ENCODE measurements at regions not wholly inside any gene's neighbourhood (a gene's known extent, or its start where the extent isn't known, plus 50 kb on each side); places are given as distances from the start of the nearest gene placed in this dataset.
"Not testable (repeated sequence)": the region's sequence is repeated elsewhere in the genome, so short reads cannot be mapped to it uniquely, and the experiment has no call there.

GRCh38 chr18:30698571-30698970, 344.0 kb downstream of the DSC3 start:
- DNase-seq = no peak

- no peak for DNase-seq
Measured at GRCh38 chr18:30696201-30696600, 346.3 kb downstream of the DSC3 start.

GRCh38 chr18:30694773-30695172, 347.8 kb downstream of the DSC3 start:
- DNase-seq = no peak

- no peak for DNase-seq
Measured at GRCh38 chr18:30689216-30689615, 353.3 kb downstream of the DSC3 start.

DNA sequence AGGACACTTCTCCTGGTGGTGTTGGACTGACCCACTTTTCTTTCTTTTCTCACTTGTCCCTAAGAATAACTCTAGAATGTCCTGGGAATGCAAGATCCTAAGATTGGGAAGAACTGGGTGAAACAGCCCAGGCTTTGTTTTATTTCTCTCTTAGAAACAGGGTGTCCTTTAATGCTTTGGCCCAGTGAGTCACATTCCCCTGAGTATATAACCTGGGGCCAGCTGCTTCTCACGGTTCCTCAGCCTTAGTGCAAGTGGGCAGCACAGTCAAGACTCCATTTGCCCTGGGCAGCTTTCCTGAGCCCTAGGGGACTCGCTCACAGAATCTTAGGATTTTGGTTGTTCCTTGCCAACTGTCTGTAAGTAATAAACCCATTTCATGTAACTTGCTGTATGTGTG, 355.0 kb downstream of the DSC3 start:
- no peak for DNase-seq

GRCh38 chr18:30684825-30685481, 357.6 kb downstream of the DSC3 start:
- DNase-seq = no peak

GRCh38 chr18:30683836-30684235, 358.7 kb downstream of the DSC3 start:
- no peak for DNase-seq

DNA sequence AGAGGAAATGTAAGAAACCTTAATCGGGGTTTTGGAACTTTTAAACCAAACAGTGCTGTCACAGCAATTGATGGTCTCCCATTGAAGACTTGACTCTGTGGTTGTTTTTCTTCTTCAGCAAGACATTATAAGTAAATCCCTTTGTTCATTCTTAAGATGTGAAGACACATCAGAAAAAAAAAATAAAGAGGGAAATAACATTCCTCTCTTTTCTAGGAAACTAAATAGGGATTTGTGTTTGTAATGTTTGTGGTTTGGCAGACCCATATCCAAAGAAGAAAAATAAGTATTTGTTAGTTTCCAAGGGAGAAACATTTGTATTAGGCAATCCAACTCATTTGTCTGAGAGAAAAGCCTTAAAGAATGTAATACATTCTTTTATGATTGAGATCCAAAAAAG, 359.9 kb downstream of the DSC3 start:
- no peak for DNase-seq

DNA sequence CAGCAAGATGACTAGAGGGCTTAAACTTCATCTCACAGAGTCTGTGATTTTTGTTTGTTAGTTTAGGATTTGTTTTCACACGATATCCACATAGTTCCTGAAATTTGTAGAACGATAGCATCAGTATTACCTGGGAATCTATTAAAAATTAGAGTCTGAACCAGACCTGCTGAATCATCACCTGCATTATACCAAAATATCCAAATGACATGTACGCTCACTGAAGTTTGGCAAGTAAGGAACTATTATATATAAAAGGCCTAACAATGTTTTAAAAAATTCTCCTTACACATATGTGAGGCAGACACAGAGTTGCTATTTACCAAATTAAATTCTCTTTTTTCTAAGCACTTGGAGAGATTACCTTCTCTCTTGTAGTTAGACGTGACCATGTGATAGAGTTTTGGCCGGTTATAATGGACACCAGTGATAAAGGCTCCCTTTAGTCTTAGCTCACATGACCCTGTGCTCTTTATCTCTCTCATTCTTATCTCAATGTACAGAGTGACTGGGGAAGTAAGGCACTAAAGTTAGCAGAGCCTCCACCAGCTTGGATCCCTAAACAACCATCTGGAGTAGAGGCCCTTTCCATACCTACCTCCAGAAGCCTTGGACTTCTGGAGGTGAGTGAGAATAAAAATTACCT, 363.1 kb downstream of the DSC3 start:
- DNase-seq = no peak

GRCh38 chr18:30677813-30678212, 364.7 kb downstream of the DSC3 start:
- not testable (repeated sequence) for DNase-seq

DNA sequence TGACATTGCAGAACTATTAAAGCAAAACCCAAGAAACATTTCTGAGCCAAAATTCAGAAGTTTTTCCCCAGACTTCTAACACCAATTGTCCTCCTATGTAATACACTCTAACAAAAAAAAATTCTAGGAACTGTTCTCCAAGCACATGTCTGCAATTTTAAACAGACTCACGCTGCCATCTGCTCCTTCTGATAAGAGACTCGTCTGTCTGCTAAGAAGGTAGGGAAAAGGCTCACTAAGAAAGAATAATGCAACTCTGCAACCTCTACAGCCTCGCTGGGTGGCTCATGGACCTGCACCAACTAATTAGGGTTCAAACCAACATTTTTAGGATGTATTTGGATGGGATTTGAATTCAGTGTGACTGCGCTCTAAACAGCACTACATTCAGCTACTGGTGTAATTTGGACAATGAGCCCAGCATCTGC, 366.5 kb downstream of the DSC3 start:
- DNase-seq = no peak

GRCh38 chr18:30675493-30675892, 367.0 kb downstream of the DSC3 start:
- no peak for DNase-seq

GRCh38 chr18:30675072-30675471, 367.5 kb downstream of the DSC3 start:
- no peak for DNase-seq

GRCh38 chr18:30674596-30674995, 367.9 kb downstream of the DSC3 start:
- no peak for DNase-seq

- not testable (repeated sequence) for DNase-seq
Measured at GRCh38 chr18:30672439-30672838, 370.1 kb downstream of the DSC3 start.

GRCh38 chr18:30658306-30658705, 384.2 kb downstream of the DSC3 start:
- DNase-seq = no peak

DNA sequence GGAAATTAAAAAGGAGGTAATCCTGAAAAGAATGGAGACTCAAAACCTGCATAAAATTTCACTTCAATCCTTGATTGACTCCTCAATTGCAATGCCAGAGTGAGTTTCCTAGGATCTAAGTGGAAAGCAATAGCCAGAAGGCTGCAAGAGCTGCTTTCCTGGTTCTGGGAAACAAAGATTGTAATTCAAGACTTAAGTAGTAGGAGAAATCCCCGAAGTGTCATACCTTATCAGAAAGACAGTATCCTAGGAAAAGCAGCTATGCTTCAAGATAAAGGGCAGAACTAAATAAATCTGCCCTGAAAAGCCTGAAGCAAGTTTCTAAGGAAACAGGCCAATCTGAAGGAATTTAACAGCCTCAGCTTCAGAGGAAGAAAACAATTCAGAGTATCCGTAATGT, 390.2 kb downstream of the DSC3 start:
- DNase-seq = no peak

- DNase-seq = no peak
Measured at GRCh38 chr18:30650499-30650898, 392.0 kb downstream of the DSC3 start.

GRCh38 chr18:30644158-30644557, 398.4 kb downstream of the DSC3 start:
- no peak for DNase-seq

- DNase-seq = no peak
Measured at GRCh38 chr18:30639361-30639760, 403.2 kb downstream of the DSC3 start.

DNA sequence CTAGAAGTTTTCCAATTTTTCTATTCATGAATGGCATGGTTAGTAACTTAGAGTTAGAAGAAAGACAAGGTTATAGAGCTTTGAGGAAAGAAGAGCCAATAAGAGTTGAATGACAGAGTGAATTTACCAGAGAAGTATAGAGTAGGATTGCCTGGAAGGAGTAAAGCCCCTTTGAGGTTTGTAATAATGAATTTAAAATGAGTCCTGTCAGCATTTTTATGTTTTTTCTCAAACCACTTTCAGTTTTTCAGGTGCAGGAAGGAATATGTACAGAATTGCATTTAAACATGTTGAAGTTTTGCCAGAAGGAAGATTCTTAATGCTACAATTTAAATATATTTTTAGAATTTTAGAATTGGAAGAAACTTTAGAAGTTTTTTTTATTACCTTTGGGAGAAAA, 408.3 kb downstream of the DSC3 start:
- DNase-seq = no peak

- no peak for DNase-seq
Measured at GRCh38 chr18:30632071-30632698, 410.4 kb downstream of the DSC3 start.

DNA sequence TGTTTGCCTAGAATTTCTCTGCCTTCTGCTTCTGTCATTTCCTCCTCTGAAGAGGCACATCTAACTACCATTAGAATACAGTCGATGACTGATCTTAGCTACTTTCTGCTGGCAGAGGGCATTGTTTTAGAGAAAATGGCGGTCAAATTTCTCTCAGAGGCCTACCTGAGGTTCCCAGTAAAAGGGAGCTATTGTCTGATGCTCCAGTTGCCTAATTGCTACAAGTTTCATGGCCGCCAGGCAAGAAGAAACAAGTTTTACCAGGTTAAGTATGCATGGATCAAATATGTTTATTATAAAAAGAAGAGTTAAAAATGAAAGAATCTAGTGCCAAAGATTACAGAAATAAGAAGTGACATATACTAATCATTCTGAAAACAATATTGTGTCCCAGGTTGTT, 416.6 kb downstream of the DSC3 start:
- no peak for DNase-seq

DNA sequence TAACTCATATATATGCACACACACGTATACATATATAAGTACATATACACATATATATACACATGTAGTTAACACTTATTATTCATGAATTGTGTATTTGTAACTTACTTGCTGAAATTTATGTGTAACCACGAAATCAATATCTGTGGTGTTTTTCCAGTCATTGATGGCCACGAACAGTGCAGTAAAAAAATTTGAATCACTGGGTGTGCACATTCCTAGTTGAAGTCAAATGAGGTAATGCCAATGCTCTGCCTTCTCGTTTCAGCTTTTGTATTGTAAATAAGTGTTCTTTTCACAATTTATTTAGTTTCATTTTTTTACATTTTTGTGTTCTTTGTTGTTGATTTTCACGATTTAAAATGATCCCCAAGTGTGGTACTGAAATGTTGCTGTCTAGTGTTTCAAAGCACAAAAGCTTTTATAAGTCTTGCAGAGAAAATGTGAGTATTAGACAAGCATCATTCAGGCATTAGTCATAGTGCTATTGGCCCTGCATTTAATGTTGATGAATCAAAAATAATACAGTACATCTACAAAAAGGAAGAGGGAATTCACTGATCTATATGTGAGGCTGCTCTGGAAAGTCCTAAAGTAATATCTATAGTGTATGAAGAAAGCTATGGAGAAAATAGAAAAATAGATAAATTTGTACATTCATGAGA, 419.0 kb downstream of the DSC3 start:
- no peak for DNase-seq

Data from suppressor macrophage (primary cell).